Heart right ventricle (tissue), 16 donors: ENCODE measurements at regions not wholly inside any gene's neighbourhood (a gene's known extent, or its start where the extent isn't known, plus 50 kb on each side); places are given as distances from the start of the nearest gene placed in this dataset.

ENCODE experiments used
- ATAC-seq, 8 donors: fragments of 200-7000 bp; cut with Tn5 transposase; one replicate each; pipeline ENCODE4 v1.9.1; 2020; ENCODE audit warnings: mild to moderate bottlenecking in 8 of 8, moderate library complexity in 8 of 8, moderate number of reproducible peaks in 1 of 8
- DNase-seq, 2 donors: peaks; one replicate each; pipeline ENCODE4 v3.0.0-alpha.2; 2020
- H3K27ac ChIP-seq, 10 donors: fragments of 200-600 bp; sonication (generic) in 2 of 10; one replicate each; pipeline versions ENCODE4 v1.5.0 to v1.8.0; 2020 to 2022; ENCODE audit warnings: mild to moderate bottlenecking in 3 of 10
- H3K27me3 ChIP-seq, 7 donors: fragments of 200-600 bp; one replicate each; pipeline ENCODE4 v1.8.0; 2021 to 2022; ENCODE audit warnings: mild to moderate bottlenecking in 2 of 7
- H3K36me3 ChIP-seq, 9 donors: fragments of 200-600 bp; sonication (generic) in 1 of 9; one replicate each; pipeline versions ENCODE4 v1.5.0 to v1.8.0; 2020 to 2022; ENCODE audit warnings: mild to moderate bottlenecking in 2 of 9
- H3K4me1 ChIP-seq, 9 donors: fragments of 200-600 bp; sonication (generic) in 1 of 9; one replicate each; pipeline versions ENCODE4 v1.5.0 to v1.8.0; 2020 to 2022; ENCODE audit warnings: mild to moderate bottlenecking in 4 of 9
- H3K4me3 ChIP-seq, 10 donors: fragments of 200-600 bp; sonication (generic) in 2 of 10; one replicate each; pipeline versions ENCODE4 v1.5.0 to v1.8.0; 2020 to 2022; ENCODE audit warnings: mild to moderate bottlenecking in 7 of 10, moderate library complexity in 2 of 10
- H3K9me3 ChIP-seq, 11 donors: fragments of 200-600 bp in 10 of 11; sonication (generic) in 2 of 11; one replicate each; pipeline versions ENCODE4 v1.5.0 to v1.8.0; 2013 to 2022; ENCODE audit warnings: mild to moderate bottlenecking in 2 of 11, control low read depth in 1 of 11, moderate library complexity in 1 of 11
- CTCF ChIP-seq, 9 donors: fragments of 200-600 bp; sonication (generic) in 2 of 9; IDR thresholded peaks; one replicate each; pipeline versions ENCODE4 v1.5.0 to v1.8.0; 2021 to 2022; ENCODE audit warnings: antibody characterized with exemption in 9 of 9, mild to moderate bottlenecking in 5 of 9, moderate library complexity in 1 of 9
- WGBS, 2 donors: extraction: QIAGEN DNeasy Blood & Tissue Kit; methylation state at CpG; one replicate each; pipeline ENCODE4 v1.1.7; 2013; ENCODE audit warnings: inconsistent platforms in 1 of 2; 5-methylcytosine and 5-hydroxymethylcytosine counted together
- intact Hi-C, 10 donors: fragments of 100-400 bp; cut with DNase I; formaldehyde crosslinking; loops; one replicate each; pipeline versions ENCODE4 v1.11.1 to v1.14.2; 2022
- donor health status: Arrhythmogenic right ventricular cardiomyopathy.
- donor health status: ischemic (EF 13 %, LVEDD 7.1; RV severe dilation, severe dysfunction).
- donor health status: healthy with polysubstance abuse.
- donor health status: DM: no; HTN: yes; CAD: no.
- donor health status: DM: no; HTN: no; CAD: no.
- donor health status: ischemic (EF 25% LVEDD 6.9; RV normal size, moderate dysfunction).
- donor health status: ischemic (EF 25% LVEDD 5.7; RV mildly dilated, moderate dysfunction).
- donor health status: healthy.
- donor health status: DM: yes; HTN: yes; CAD: no.
- donor health status: Ischemic cardiomyopathy.
- donor health status: ischemic (EF 35%, LVEDD 5.7; RV mildly dilated, moderate dysfunction).
- donor health status: nonischemic (EF 11% LVEDD 7.7; RV severe dilation, severe dysfunction).
- donor health status: DM: yes; HTN: yes; CAD: no.
- donor health status: PGD.
- donor health status: ischemic (EF 29% LVEDD 5.4; RV normal size, mild dysfunction).
- donor health status: nonischemic (EF 23%, LVEDD 6.1; RV moderate dilation, normal function).

- Histone ChIP-seq H3K9me3 (no peaks in the 10 kb centered on the region), H3K4me3 (no peak overlapping the region), H3K27me3 (peaks cover 0 to 25% (median 15%) of the 10 kb centered on the region in 7 donors), H3K36me3 (no peaks in the 10 kb centered on the region), H3K27ac (no peak overlapping the region), H3K4me1 (peaks cover 0 to 5% (median 0%) of the 10 kb centered on the region in 9 donors)
- intact Hi-C loops: loop anchor here in 6 of 10 donors (5.0 to 10.0 kb wide), 4 partner anchors 152 to 495 kb away; partner anchors contain the start of gene ESS2 (in 3 of the 6)
- TF ChIP-seq CTCF (IDR thresholded peaks at IDR 0.05): no peak
- ATAC-seq (no peak), DNase-seq (no peak)
- WGBS, 2 donors: 87 to 88% methylated on average over 13 of the region's 13 CpGs
Observed at GRCh38 chr22:19639610-19640135, 74.6 kb upstream of the SEPTIN5 start.

- TF ChIP-seq CTCF (IDR thresholded peaks at IDR 0.05): no peak
Observed at GRCh38 chr22:19640306-19640705, 74.0 kb upstream of the SEPTIN5 start.

GRCh38 chr22:19641254-19641982, 72.9 kb upstream of the SEPTIN5 start:
- DNase-seq: no peak
- Histone ChIP-seq H3K4me1 (peaks cover 0 to 5% (median 0%) of the 10 kb centered on the region in 9 donors), H3K36me3 (no peaks in the 10 kb centered on the region), H3K4me3 (no peak overlapping the region), H3K9me3 (no peaks in the 10 kb centered on the region), H3K27me3 (peaks cover 0 to 31% (median 24%) of the 10 kb centered on the region in 7 donors), H3K27ac (no peak overlapping the region)
- peak in 8 of 9 donors; percentile 13 to 43 (median 28) for TF ChIP-seq CTCF (IDR thresholded peaks at IDR 0.05)
- WGBS, 2 donors: 35 to 50% methylated on average over 25 of the region's 25 CpGs
- ATAC-seq: peak in 1 of 8 donors; percentile 18
- intact Hi-C loops: no loop called here

More at GRCh38 chr22:19640306-19640705, 74.0 kb upstream of the SEPTIN5 start:
- H3K4me1 ChIP-seq: peaks cover 0 to 5% (median 0%) of the 10 kb centered on the region in 9 donors
- H3K9me3 ChIP-seq: no peaks in the 10 kb centered on the region
- 92% methylated on average over 4 of the region's 4 CpGs for WGBS, 2 donors
- H3K27ac ChIP-seq: no peak overlapping the region
- intact Hi-C loops: no loop called here
- H3K36me3 ChIP-seq: no peaks in the 10 kb centered on the region
- H3K4me3 ChIP-seq: no peak overlapping the region
- ATAC-seq (no peak), DNase-seq (no peak)
- H3K27me3 ChIP-seq: peaks cover 0 to 28% (median 15%) of the 10 kb centered on the region in 7 donors

- Histone ChIP-seq H3K27ac (no peak overlapping the region), H3K4me1 (peaks cover 0 to 5% (median 0%) of the 10 kb centered on the region in 9 donors), H3K4me3 (no peak overlapping the region), H3K36me3 (no peaks in the 10 kb centered on the region), H3K27me3 (peaks cover 0 to 35% (median 26%) of the 10 kb centered on the region in 7 donors), H3K9me3 (peaks cover 0 to 5% (median 0%) of the 10 kb centered on the region in 11 donors)
- intact Hi-C loops: no loop called here
- DNase-seq (no peak), ATAC-seq (no peak)
- TF ChIP-seq CTCF (IDR thresholded peaks at IDR 0.05): no peak
- WGBS, 2 donors: 76 to 85% methylated on average over 18 of the region's 18 CpGs
Observed at GRCh38 chr22:19641983-19642451, 72.3 kb upstream of the SEPTIN5 start.
